Gastroesophageal sphincter (tissue), 3 donors: ENCODE measurements at regions not wholly inside any gene's neighbourhood (a gene's known extent, or its start where the extent isn't known, plus 50 kb on each side); places are given as distances from the start of the nearest gene placed in this dataset.

Experiments used
- POLR2A ChIP-seq, 2 donors: fragments of 450-650 bp; IDR thresholded peaks; one replicate each; pipeline ENCODE4 v1.6.1; 2017; ENCODE audit warnings: antibody characterized with exemption in 2 of 2, mild to moderate bottlenecking in 2 of 2, moderate library complexity in 1 of 2
- TF ChIP-seq, protein P1 (sequence below), 4 experiments: fragments of 200-600 bp in 2 of 4; fragments of 450-650 bp in 2 of 4; sonication (generic) in 1 of 4; IDR thresholded peaks; one replicate each; pipeline ENCODE4 v1.5.1; 2017 to 2019; ENCODE audit warnings: antibody characterized with exemption in 4 of 4, mild to moderate bottlenecking in 2 of 4, moderate library complexity in 2 of 4

DNA sequence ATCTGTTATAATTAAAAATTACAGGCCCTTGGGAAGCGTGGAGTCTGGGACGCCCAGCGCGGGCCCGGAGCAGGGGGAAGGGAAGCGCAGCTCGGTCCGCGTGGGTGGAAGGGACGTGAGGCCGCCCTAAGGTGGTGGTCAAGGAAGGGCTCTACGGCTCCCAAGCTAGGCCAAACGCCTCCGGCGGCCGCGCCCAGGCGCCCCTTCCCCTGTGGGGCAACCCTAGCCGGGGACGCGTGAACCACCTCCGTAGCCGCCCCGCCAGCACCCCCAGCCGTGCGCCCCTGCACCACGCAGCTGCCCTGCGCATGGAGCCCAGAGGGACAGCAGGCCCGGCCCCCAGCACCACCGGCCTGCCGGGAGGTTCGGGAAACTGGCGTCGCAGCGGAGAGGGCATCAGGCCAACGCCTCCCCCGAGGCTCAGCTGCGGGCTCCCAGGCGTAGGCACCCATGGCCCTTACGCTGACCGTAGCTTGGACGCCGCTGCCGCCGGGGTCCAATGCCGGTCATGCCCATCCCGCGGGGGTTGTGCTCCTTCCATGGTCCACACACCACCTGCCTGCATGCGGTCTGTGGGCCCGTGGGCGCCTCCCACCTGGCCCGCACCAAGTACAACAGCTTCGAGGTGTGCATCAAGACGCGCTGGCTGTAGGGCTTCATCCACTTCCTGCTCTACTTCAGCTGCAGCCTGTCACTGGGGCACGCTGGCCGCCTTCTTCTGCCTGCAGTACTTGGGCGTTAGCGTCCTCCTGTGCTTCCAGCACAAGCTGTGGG lies 166.7 kb downstream of the SEPTIN7 start:
- TF ChIP-seq, protein P1, sequence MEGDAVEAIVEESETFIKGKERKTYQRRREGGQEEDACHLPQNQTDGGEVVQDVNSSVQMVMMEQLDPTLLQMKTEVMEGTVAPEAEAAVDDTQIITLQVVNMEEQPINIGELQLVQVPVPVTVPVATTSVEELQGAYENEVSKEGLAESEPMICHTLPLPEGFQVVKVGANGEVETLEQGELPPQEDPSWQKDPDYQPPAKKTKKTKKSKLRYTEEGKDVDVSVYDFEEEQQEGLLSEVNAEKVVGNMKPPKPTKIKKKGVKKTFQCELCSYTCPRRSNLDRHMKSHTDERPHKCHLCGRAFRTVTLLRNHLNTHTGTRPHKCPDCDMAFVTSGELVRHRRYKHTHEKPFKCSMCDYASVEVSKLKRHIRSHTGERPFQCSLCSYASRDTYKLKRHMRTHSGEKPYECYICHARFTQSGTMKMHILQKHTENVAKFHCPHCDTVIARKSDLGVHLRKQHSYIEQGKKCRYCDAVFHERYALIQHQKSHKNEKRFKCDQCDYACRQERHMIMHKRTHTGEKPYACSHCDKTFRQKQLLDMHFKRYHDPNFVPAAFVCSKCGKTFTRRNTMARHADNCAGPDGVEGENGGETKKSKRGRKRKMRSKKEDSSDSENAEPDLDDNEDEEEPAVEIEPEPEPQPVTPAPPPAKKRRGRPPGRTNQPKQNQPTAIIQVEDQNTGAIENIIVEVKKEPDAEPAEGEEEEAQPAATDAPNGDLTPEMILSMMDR (IDR thresholded peaks at IDR 0.05) = no peak
- TF ChIP-seq POLR2A (IDR thresholded peaks at IDR 0.05) = no peak
